Lower leg skin (tissue), 3 donors: ENCODE measurements at regions not wholly inside any gene's neighbourhood (a gene's known extent, or its start where the extent isn't known, plus 50 kb on each side); places are given as distances from the start of the nearest gene placed in this dataset.

ENCODE experiments used
- CTCF ChIP-seq, 3 donors: fragments of 450-650 bp; IDR thresholded peaks; one replicate each; pipeline ENCODE4 v1.5.1; 2016; ENCODE audit warnings: antibody characterized with exemption in 3 of 3, mild to moderate bottlenecking in 3 of 3, moderate library complexity in 2 of 3
- POLR2A ChIP-seq, 2 donors: fragments of 450-650 bp; IDR thresholded peaks; one replicate each; pipeline ENCODE4 v1.6.1; 2016 to 2017; ENCODE audit warnings: antibody characterized with exemption in 2 of 2, mild to moderate bottlenecking in 1 of 2, moderate library complexity in 1 of 2

DNA sequence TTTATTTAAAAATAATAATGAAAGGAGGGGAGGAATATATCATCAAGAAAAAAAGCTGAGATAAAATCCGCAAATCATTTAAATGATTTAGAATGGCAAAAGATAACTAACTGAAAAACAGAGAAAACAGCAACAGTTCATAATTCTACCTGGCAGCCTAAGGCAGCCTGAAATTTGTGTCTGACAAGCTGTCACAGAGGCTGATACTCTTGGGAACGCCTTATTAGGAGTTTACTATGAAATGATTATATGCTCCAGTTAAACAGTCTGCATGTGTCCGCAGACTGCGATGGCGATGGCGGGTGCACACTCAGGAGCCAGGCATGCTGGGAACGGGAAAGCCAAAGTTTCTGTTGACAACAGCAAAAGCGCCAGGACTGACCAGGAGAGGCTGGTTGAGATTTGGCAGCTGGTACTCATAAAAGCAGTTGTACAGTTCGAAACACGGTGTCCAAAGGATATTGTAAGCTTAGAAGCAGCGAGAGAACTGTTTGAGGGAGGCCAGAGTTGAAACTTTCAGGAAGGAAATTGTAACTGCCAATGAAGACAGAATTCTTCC lies 172.9 kb upstream of the MPPED2 start:
- TF ChIP-seq CTCF (IDR thresholded peaks at IDR 0.05) (no peak), POLR2A (IDR thresholded peaks at IDR 0.05) (no peak)
